NCI-H510A treated with DMSO at 0.1 percent for 48 hours (cell line): ENCODE measurements at regions not wholly inside any gene's neighbourhood (a gene's known extent, or its start where the extent isn't known, plus 50 kb on each side); places are given as distances from the start of the nearest gene placed in this dataset.
"Not testable (repeated sequence)": the region's sequence is repeated elsewhere in the genome, so short reads cannot be mapped to it uniquely, and the experiment has no call there.

Experiments used
- DNase-seq: peaks from one replicate; lab custom pipeline; 2025; lab: John Stamatoyannopoulos, UW

DNA sequence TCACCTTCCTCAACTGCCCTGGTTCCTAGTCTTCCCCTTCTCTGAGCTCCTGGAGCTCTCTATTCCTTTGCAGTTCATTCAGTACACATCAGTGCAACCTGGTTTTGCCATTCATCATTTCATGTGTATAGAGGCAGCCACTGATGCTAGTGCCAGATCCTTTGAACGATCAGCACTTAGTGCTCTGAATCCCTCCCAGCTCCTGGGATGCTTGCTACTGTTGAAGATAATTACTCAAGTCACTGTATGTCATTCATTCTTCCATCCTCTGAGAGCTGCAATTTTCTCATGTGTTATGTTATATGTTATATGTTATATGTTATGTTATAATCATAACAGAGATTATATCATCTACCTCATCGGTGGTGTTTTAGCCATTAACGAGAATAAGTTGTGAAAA, 98.5 kb upstream of the UXS1 start:
- DNase-seq: no peak

DNA sequence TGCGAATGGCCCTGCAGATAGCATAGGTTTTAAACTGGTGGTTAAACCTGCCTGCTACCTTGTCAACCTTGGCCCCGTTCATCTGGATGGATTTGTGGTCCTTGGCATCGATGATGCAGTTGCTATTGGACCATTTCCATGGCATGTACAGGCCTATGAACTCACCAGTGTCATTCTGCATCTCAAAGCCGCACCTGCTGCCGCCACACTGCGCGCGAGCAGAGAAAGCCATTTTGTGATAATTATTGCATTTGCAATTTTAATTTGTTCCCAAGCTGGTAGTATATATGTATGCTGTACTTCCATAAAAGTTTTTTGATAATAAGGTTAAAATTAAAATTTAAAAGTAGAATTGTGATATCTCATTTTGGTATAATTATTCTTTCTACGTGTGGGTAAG, 94.8 kb upstream of the UXS1 start:
- DNase-seq: no peak

DNA sequence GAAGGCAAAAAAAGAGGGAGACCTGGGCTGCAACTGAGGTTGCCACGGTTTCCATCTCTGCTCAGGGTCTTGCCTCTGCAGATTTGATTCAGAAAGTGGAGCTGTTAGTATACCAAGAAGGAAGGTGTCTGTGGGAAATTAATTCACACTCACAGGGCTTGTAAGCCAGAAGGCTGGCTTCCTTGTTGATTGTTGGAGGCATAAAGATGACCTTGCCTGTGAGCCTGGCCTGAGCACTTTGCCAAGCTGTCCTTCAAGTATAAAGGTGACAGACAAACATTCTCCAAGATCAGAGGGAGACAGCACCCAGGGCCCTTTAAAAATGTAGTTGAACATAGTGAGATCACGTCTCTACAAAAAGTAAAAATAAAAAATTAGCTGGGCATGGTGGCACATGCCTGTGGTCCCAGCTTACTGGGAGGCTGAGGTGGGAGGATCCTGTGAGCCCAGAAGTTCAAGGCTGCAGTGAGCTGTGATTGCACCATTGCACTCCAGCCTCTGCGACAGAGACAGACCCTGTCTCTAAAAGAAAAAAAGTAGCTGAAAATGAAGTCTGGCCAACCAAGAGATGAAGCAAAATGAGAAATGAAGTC, 91.2 kb upstream of the UXS1 start:
- DNase-seq: no peak

DNA sequence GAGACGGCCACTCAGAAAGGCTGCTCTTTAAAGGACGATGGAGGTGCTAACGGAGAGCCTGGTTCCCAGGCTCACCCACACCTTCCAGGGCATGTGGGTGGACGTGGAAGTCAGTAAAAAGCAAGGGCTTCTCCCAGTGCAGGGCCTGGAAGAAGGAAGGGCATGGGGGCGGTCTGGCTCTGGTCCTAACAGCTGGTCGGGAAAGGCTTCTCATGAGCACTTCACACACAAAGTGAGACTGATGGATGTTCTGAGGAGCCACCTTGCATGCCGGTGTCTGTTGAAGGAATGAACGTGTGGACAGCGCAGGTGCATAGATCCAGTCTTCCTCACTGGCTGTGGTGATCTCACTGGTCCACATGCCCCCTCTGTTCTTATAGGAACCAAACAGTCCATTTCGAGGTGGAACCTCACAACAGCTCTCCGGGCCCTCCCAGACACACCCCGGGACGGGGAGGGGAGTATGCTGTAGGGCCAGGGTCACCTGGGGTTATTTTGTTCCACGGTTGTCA, 90.6 kb upstream of the UXS1 start:
- DNase-seq: no peak

DNA sequence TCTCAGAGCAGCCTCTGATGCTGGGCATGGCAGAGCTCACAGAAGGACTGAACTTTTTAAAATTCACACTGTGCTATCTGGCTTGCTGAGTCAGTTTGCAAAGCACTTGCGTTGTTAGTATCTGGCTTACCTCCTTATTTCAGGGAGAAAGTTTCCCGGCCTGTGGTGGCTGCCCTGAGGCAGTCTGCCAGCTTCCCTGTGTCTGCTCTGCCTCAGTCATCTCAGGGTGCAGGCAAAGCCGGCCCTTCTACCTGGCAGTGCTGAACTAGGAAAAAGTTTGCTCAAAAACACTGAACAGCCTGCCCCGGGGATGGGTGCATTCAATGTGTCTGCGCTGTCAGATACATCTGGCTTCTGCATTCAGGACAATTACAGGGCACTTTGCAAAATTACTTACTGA, 90.2 kb upstream of the UXS1 start:
- no peak for DNase-seq

DNA sequence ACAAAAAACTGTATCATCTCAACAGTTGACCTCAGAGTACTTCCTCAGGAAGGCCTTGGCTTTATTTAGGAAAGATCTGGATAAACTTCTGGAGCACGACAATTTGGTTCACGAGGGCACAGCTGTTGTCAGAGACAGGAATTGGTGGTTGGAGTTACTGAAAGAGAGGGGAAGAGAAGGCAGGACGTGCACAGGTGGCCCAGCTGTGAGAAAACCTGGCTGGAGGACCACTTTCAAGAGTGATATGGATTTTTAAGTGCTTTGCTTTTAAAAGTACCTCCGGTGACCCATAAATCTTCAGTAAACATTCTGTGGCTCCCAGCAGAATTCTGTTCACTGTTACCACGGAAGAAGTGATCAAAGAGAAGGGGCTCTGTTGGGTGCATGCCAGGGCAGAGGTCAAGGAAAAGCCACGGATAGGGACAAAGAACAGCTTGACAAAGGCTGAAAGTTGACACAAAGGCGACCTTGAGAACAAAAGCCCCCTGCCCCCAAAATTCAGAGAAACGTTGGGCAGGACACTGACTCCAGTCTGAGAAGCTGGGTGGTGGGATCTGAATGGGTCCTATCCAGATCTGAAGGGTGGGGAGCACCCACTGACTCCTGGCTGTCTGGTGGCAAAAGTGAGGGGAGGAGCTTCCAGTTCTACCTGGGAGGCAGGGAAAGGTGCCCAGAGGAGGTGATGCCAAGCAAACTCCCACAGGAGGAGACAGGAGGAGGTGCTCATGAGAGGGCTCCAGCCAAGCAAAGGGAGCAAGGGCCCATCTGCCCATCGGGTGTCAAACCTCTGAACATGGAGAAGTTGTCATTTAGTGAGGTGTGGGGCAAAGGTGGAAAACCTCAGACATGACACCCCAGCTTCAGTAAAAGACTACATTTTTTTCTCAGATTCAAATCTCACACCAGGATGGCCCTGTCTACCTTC, 89.4 kb upstream of the UXS1 start:
- DNase-seq: peak; percentile 35

DNA sequence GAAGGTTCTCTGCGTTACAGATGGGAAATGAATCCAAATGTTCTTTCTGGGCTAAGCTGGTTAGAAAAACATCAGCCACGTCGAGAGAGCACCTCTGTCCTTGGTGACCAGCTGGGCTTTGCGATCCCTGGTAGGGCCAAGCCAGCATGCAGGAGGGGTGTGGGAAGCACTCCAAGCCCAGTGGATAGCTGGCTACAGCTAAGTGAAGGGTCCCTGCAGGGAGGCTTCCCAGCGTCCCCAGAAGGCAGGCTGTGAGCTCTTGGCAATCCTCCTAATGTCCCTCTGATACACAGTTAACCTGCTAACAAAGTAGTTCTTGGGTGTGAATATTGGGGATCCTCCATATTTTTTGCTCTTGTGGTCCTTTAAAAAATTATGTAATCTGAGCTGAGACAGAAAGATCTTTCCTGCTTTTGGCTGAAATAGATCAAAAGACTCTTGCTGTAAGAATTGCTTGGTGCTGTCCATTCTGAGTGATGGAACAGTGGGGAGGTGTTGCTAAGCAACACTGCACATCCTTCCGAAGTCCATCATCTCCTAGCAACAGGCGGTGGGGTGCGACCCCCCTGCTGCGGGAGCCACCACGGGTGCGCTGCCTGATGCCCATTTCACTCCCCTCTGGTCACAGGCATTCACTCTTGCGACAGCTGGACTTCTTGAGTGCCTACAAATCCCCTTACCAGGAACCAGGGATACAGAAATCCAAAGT, 88.5 kb upstream of the UXS1 start:
- DNase-seq: no peak

DNA sequence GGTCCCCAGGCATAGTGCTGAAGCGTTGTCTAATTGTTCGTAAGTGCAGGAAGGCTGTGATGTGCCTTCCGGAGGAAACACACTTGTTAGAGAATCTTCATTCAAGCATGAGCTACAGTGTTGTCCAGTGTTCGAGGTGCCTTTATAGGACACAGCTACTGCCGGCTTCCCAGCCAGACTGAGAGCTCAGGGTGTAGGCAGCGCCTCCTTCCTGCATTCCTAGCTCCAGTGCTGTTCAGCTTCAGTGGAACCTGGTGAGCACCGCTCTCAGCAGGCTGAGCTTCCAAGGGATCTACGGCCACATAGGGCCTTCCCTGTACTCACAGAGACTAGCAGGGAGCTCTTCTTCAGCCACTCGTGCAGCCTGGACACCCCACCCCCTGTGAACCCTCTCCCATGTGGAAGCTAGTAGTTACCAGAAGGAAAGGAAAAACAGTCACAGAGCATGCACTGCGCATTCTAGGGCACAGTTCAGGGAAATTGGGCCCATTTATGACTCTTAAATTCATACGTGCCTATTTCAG, 87.9 kb upstream of the UXS1 start:
- not testable (repeated sequence) for DNase-seq

DNA sequence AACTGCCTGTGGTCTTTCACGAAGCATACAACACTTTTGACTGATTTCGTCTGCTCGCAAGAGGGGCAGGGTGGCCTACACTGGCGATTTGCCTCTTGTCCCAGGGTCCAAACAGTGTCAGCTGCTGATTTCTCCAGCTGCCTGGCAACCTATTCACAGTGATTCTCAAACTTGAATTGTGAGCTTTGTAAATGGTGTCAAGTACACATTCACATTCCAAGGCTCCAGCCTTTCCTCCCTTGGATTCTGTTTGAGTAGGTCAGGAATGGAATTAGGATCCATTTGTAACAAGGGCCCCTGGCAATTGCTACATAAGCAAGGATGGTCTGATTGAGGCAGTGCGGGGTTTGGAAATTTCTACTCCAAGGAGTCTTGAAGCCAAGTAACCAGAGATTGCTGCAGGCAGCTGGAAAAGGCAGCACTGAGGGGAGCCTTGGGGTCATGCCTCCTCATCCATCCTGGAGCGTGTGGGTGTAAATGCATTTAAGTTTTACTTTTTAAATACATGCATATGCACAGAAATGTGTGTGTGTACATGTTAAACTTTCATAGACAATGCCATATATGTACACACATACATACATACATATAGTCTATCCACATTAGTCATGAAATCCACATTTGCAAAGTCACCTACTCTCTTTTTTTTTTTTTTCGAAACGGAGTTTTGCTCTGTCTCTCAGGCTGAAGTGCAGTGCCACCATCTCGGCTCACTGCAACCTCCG, 86.8 kb upstream of the UXS1 start:
- no peak for DNase-seq

DNA sequence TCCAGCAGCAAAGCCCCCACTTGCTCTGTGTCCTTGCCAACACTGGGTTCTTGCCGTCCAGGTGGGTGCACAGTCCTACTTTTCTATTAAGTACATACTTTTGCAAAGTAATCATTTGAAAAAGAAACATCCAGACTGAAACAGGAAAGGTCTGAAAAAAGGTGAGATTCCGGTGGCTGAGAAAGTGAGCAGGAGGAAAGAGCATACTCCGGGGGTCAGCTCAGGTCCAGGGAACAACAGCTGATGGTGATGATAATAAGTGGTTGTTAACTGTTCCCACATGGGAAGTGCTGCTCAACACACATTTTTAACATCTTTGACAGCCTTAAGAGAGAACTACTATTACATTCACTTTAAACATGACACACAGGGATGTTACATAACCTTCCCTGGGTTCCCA, 86.1 kb upstream of the UXS1 start:
- no peak for DNase-seq

DNA sequence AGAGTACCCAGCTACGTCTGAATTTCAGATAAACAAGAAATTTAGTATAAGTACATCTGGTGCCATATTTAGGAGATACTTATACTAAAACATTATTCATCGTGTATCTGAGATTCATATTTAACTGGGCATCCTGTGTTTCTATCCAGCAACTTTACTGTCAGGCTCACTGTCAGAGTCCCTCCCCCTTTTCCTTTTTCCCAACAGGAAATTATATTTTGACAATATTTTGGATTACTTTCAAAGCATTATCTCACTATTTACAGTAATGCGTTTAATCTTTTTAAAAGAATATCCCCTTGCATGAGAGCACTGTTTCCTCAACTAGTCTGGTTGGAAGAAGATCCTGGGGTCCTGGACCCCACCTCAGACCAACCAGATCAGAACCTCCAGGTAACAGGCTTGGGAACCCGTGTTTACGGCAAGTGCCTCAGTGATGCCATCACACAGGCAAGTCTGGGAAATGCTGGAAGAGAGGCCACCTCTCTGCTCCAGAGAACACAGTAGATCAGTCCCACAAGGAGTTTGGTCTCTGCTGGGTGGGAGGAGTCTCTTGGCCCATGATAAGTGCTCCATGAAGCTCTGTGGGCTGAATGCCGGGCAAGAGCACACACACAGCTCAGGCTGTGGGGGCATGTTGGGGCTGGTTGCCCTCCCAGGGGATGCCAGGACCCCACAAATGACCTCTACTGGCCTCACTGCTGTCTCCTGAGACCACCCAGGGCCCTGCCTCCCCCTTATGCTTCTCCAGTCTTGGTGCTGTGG, 84.2 kb upstream of the UXS1 start:
- no peak for DNase-seq

DNA sequence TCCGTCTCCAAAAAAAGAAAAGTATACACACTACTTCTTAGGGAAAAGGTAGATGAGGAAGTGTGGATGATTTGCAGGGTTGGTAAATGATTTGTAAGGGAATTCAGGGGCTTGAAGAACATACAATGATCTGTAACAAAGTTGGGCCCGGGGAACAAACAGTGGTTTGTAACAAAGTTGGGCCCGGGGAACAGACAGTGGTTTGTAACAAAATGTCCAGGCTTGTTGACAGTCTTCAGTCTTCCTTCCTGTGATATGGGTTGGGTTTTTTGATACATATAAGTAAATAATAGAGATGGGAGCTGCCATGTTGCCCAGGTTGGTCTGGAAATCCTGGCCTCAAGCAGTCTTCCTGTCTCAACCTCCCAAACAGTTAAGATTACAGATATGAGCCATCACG, 83.3 kb upstream of the UXS1 start:
- DNase-seq: no peak

DNA sequence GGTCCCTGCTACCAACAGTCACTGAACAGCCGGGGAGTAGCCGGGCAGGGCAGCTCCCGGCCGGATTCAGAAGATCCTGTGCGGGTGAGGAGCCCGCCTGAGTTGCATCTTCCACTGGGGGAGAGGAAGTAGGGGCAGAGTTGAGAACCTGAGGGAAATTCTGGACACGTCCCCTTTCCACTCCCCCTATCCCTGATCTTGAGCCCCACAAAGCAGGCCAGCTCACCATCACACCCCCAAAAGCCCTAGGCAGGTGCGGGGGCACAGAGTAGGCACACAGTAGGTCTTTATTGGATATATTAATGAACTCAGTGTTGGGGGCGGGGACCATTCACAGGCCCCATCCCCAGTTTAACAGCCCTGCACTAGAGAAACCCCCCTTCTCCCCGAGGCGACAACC, 81.9 kb upstream of the UXS1 start:
- no peak for DNase-seq

DNA sequence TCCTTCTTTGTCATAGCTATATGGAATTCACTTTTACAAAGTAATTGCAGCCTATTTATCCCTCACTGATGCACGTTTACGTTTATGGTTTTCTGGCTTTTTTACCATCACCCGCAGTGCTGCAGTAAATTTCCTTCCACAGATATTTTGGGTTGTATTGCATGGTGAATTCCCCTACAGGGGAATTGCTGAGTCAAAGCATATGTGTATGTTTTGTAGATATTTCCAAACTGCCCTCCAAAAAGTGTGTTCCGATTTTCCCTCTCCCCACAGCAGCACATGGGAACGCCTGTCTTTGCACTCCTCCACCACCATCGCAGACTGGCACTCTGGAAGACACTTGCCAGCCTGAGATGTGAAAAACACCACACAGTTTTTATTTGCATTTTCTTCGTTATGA, 80.6 kb upstream of the UXS1 start:
- DNase-seq: no peak

DNA sequence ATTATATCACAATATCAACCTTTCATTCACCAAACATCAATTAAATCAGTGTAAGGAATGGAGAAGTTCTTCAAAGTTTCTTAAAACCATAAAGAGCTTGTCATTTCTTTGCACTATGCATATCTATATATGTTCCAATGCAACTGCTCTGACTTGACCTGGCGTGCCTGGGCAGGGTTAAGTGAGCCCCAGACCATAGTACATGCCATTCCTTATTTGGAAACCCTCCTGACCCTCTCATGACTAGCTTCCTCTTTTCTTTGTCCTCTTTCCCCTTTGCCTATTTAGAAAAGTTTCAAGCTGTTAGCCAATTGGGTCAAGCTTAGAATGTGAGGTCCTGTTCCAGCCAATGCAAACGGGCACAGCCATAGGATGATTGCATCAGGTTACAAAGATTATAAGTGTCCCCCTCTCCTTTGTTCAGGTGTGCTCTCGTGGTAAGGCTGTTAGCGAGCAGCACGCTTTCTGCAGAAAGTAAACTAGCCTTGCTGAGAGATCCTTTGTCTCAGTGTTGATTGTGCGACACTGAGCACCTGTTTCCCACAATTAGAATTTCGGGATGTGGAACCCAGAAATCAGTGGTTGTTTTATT, 78.2 kb upstream of the UXS1 start:
- DNase-seq: no peak

DNA sequence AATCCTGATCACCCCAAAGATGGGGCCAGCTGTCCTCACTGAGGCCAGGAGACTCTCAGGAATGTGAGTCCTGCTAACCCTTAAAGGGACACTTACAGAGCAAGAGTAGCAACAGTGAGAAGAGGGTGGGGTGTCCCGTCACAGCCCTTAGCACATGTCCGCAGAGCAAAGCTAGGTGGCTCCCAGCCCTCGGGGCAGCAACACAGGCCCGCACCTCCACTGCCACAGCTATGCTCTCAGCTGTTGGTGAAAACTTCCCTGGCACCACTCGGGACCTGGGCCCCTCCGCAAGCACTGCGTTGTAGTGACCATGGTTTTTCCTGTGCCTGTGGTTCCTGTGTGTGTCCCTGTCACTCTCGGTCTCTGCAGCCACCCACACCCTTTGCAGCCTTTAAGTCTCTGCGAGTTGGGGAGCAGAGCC, 76.4 kb upstream of the UXS1 start:
- DNase-seq: no peak

DNA sequence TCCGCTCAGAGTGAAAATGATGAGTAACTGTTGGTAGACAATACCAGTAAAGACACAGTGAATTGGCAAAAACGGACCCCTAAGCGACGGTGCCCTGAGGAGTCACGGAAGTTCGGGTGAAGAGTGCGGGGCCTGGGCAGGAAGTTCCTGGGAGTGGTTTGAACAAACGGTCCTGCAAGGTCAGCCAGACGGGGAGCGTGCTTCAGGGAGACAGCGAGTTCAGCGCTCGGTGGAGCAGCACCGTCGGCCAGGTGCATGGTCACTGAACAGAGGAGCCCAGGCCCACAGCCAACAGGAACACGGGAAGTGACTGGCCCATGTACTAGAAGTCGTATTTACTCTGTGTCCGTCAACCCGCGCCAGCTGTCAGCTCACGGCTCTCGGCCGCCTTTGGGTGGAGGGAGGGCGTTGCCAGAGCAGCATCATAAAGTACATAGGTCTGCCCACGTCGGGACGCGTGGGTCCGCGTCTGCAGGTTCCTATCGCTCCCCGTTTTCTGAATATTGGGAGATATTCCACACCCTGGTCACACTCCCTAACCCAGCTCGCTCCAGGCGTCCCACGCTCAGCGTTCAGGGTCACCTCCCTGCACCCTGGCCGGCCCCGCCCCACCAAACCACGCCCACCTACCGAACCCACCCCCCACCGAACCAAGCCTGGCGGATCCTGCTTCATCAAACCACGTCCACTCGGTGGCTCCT, 75.6 kb upstream of the UXS1 start:
- peak; percentile 68 for DNase-seq

DNA sequence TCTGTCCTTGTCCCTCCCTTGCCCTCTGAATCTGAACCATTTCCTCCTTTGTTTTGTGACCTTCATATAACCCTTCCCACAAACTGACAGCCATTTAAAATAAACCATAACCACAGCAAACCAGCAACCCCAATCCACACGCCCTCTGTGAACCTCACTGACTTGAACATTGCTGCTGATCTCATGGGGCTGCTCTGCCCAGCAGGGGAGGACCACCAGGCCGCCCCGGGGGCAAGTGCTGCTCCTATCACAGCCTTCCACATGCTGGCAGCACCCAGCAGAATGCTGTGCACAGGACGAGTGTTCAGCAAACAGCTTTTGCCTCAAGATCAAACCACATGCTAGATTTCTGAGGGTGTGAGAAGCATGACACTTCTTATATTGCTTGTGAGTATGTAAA, 73.9 kb upstream of the UXS1 start:
- no peak for DNase-seq

DNA sequence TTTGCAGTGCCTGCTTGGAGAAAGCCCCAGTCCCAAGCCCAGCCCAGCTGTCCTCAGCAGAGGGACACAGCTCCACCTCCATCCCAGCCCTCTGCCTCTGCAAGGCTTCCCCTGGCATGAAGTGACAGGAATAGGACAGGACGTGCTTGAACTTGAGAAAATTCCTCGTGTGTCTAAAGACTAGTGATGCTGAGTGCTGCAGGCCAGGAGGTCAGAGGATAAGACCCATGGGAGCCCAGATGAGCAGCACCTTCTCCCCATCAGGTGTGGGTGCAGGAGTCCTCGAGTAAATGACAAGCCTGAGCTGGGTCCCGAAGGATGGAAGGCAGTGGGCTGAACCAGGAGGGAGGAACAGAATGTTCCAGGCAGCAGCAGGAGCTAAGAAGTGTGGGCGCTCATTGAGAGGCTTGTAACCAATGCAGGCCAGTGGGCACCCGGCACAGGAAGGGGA, 67.8 kb upstream of the UXS1 start:
- DNase-seq: no peak

DNA sequence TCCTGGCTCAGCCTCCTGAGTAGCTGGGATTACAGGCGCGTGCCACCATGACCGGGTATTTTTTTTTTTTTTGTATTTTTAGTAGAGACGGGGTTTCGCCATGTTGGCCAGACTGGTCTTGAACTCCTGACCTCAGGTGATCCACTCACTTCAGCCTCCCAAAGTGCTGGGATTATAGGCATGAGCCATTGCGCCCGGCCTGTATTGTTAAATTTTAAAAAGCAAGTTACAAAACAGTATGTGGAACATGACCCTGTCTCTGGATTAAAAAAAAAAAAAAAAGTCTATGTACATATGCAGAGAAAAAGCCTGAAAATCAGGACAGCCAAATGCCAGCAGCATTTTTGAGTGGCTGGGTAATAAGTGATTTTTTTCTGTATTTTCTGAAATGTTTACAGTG, 64.8 kb upstream of the UXS1 start:
- DNase-seq: not testable (repeated sequence)
